H1 (cell line): ENCODE measurements at regions not wholly inside any gene's neighbourhood (a gene's known extent, or its start where the extent isn't known, plus 50 kb on each side); places are given as distances from the start of the nearest gene placed in this dataset.
"Not testable (repeated sequence)": the region's sequence is repeated elsewhere in the genome, so short reads cannot be mapped to it uniquely, and the experiment has no call there.

ENCODE experiments used
- CTCF ChIA-PET: fragments of 300-600 bp; sonication (Branson Sonifier 250); formaldehyde crosslinking; loops from one replicate; lab custom pipeline; 2021; ENCODE audit not compliant: partially characterized antibody; lab: Charles Lee
- POLR2A ChIA-PET: fragments of 300-600 bp; sonication (Branson Sonifier 250); formaldehyde crosslinking; loops from one replicate; lab custom pipeline; 2021; ENCODE audit warnings: inconsistent platforms; ENCODE audit not compliant: partially characterized antibody; lab: Charles Lee
- DNase-seq, 2 experiments: peaks; one replicate each; pipeline versions ENCODE4 v3.0.0 to v3.0.0-alpha.2; 2010 to 2022; ENCODE audit warnings: low spot score in 2 of 2, low read depth in 1 of 2, mixed read lengths in 1 of 2
- FAIRE-seq: peaks from 2 replicates; lab custom pipeline; 2011; peaks lifted over from hg19 to GRCh38; lab: Jason Lieb, UNC
- H2AFZ ChIP-seq: 2 replicates; pipeline ENCODE4 v1.8.1; 2012; ENCODE audit warnings: low read length, inconsistent platforms
- H2AK5ac ChIP-seq: 2 replicates; pipeline ENCODE4 v1.6.1; 2013; ENCODE audit warnings: low read depth, low read length
- H2BK120ac ChIP-seq: replicated peaks from 2 replicates; pipeline ENCODE3; 2013; ENCODE audit warnings: low read depth, low read length, inconsistent platforms
- H2BK12ac ChIP-seq: 2 replicates; pipeline ENCODE4 v1.6.1; 2013; ENCODE audit warnings: low read depth, low read length
- H2BK15ac ChIP-seq: 2 replicates; pipeline ENCODE4 v1.6.1; 2013; ENCODE audit warnings: low read length
- H2BK20ac ChIP-seq: 2 replicates; pipeline ENCODE4 v1.6.1; 2013; ENCODE audit warnings: low read length
- H2BK5ac ChIP-seq: 2 replicates; pipeline ENCODE4 v1.6.1; 2013; ENCODE audit warnings: low read depth, low read length
- H3K14ac ChIP-seq: 2 replicates; pipeline ENCODE4 v1.6.1; 2013; ENCODE audit warnings: inconsistent platforms; ENCODE audit not compliant: insufficient read length
- H3K18ac ChIP-seq: 2 replicates; pipeline ENCODE4 v1.6.1; 2013; ENCODE audit warnings: low read length; ENCODE audit errors: extremely low read depth
- H3K23ac ChIP-seq: 2 replicates; pipeline ENCODE4 v1.6.1; 2013; ENCODE audit warnings: inconsistent platforms; ENCODE audit not compliant: insufficient read length
- H3K23me2 ChIP-seq: 2 replicates; pipeline ENCODE4 v1.6.1; 2013; ENCODE audit warnings: low read depth, low read length
- H3K27ac ChIP-seq: 2 replicates; pipeline ENCODE4 v1.6.1; 2011; ENCODE audit warnings: low read depth, low read length, inconsistent platforms
- H3K27me3 ChIP-seq, 4 experiments: replicated peaks in 1 of 4; 1 replicate in 1 of 4; 2 replicates in 3 of 4; pipeline versions ENCODE4 v1.6.1 to v1.8.1; 2011 to 2013; ENCODE audit warnings: low read length in 3 of 4, mild to moderate bottlenecking in 3 of 4, inconsistent platforms in 2 of 4, mixed read lengths in 2 of 4, moderate library complexity in 1 of 4; ENCODE audit not compliant: control insufficient read depth in 3 of 4, insufficient read depth in 3 of 4; ENCODE audit errors: extremely low read depth in 1 of 4
- H3K36me3 ChIP-seq, 4 experiments: 2 replicates each; pipeline versions ENCODE4 v1.6.1 to v1.8.1; 2011 to 2013; ENCODE audit warnings: mild to moderate bottlenecking in 4 of 4, low read length in 3 of 4, moderate library complexity in 2 of 4, control low read depth in 1 of 4, inconsistent platforms in 1 of 4; ENCODE audit not compliant: insufficient read depth in 4 of 4, control insufficient read depth in 2 of 4
- H3K4ac ChIP-seq: replicated peaks from 2 replicates; pipeline ENCODE3; 2013; ENCODE audit warnings: low read length, low read depth, mixed read lengths, inconsistent platforms; ENCODE audit not compliant: insufficient read length
- H3K4me1 ChIP-seq, 4 experiments: replicated peaks in 1 of 4; 1 replicate in 1 of 4; 2 replicates in 3 of 4; pipeline versions ENCODE4 v1.6.1 to v1.8.1; 2011 to 2013; ENCODE audit warnings: low read length in 3 of 4, inconsistent platforms in 2 of 4, mixed read lengths in 1 of 4; ENCODE audit not compliant: insufficient read depth in 4 of 4, control insufficient read depth in 3 of 4
- H3K4me2 ChIP-seq, 2 experiments: 2 replicates each; pipeline versions ENCODE4 v1.6.1 to v1.8.1; 2011 to 2013; ENCODE audit warnings: low read depth in 2 of 2, low read length in 2 of 2, control low read depth in 1 of 2, inconsistent platforms in 1 of 2, mild to moderate bottlenecking in 1 of 2; ENCODE audit not compliant: insufficient read depth in 1 of 2
- H3K4me3 ChIP-seq, 4 experiments: fragments of 200-600, 300-600 bp in 1 of 4; sonication (generic), shearing (Covaris generic), sonication (Bioruptor Twin) in 1 of 4; 2 replicates each; pipeline versions ENCODE4 v1.5.1 to v1.8.1; 2011 to 2016; ENCODE audit warnings: low read length in 4 of 4, low read depth in 3 of 4, control low read depth in 2 of 4, inconsistent platforms in 2 of 4, mild to moderate bottlenecking in 2 of 4, mixed read lengths in 1 of 4, moderate library complexity in 1 of 4; ENCODE audit not compliant: insufficient read depth in 2 of 4; ENCODE audit errors: extremely low read depth in 1 of 4
- H3K56ac ChIP-seq: replicated peaks from 2 replicates; pipeline ENCODE3; 2013; ENCODE audit warnings: low read depth, mild to moderate bottlenecking, mixed read lengths, low read length, inconsistent platforms; ENCODE audit not compliant: insufficient read length
- H3K79me1 ChIP-seq: 2 replicates; pipeline ENCODE4 v1.6.1; 2013; ENCODE audit warnings: low read depth, low read length, control low read depth
- H3K79me2 ChIP-seq, 2 experiments: 2 replicates each; pipeline versions ENCODE4 v1.6.1 to v1.8.1; 2012 to 2013; ENCODE audit warnings: low read length in 2 of 2, mild to moderate bottlenecking in 2 of 2, inconsistent platforms in 1 of 2; ENCODE audit not compliant: insufficient read depth in 2 of 2, control insufficient read depth in 1 of 2
- H3K9ac ChIP-seq, 4 experiments: replicated peaks in 1 of 4; 1 replicate in 1 of 4; 2 replicates in 3 of 4; pipeline versions ENCODE4 v1.6.1 to v1.8.1; 2011 to 2013; ENCODE audit warnings: low read depth in 3 of 4, low read length in 3 of 4, control low read depth in 2 of 4, mild to moderate bottlenecking in 2 of 4, moderate library complexity in 2 of 4, inconsistent platforms in 1 of 4; ENCODE audit errors: extremely low read depth in 1 of 4
- H3K9me3 ChIP-seq, 2 experiments: 2 replicates each; pipeline versions ENCODE4 v1.6.1 to v1.8.1; 2012 to 2013; ENCODE audit warnings: mild to moderate bottlenecking in 2 of 2, moderate library complexity in 2 of 2, control low read depth in 1 of 2, inconsistent platforms in 1 of 2, low read depth in 1 of 2, low read length in 1 of 2, mixed read lengths in 1 of 2; ENCODE audit not compliant: insufficient read depth in 2 of 2
- H4K20me1 ChIP-seq, 2 experiments: replicated peaks in 1 of 2; 2 replicates each; pipeline versions ENCODE3 to v1.8.1; 2011 to 2013; ENCODE audit warnings: inconsistent platforms in 2 of 2, low read length in 2 of 2, mild to moderate bottlenecking in 1 of 2; ENCODE audit not compliant: insufficient read depth in 2 of 2, control insufficient read depth in 1 of 2
- H4K5ac ChIP-seq: 2 replicates; pipeline ENCODE4 v1.6.1; 2013; ENCODE audit warnings: low read length, low read depth, mixed read lengths, inconsistent platforms; ENCODE audit not compliant: insufficient read length
- H4K8ac ChIP-seq: 2 replicates; pipeline ENCODE4 v1.8.0; 2013; ENCODE audit warnings: mild to moderate bottlenecking, moderate library complexity, low read length, inconsistent platforms; ENCODE audit not compliant: insufficient read depth; ENCODE audit errors: extremely low read depth
- H4K91ac ChIP-seq: replicated peaks from 2 replicates; pipeline ENCODE3; 2013; ENCODE audit warnings: low read length, mixed read lengths, inconsistent platforms; ENCODE audit not compliant: insufficient read length
- WGBS, 2 experiments: shearing (Covaris generic) in 1 of 2; methylation state at CpG; one replicate each; pipeline versions ENCODE4 v1.1.6 to v1.1.7; 2013 to 2015; ENCODE audit warnings: low lambda C conversion rate in 2 of 2, mixed read lengths in 2 of 2, inconsistent platforms in 1 of 2, low coverage in 1 of 2, missing lambda C conversion rate in 1 of 2; ENCODE audit not compliant: insufficient replicate concordance in 2 of 2, insufficient coverage in 1 of 2, insufficient read length in 1 of 2; ENCODE audit errors: extremely low coverage in 1 of 2, missing lambda C conversion rate in 1 of 2; 5-methylcytosine and 5-hydroxymethylcytosine counted together

GRCh38 chr20:48488334-48489034, 339.3 kb downstream of the PREX1 start:
- CTCF ChIA-PET: interaction anchor here (1.0 to 1.7 kb wide), 2 partner anchors 13 to 132 kb away, joined by 3 to 4 read pairs; no protein-coding TSS in a partner anchor

More at GRCh38 chr20:48488334-48489034, 339.3 kb downstream of the PREX1 start:
- H2BK120ac ChIP-seq, H2BK5ac ChIP-seq, H2AFZ ChIP-seq, H2BK15ac ChIP-seq, H2BK20ac ChIP-seq, H4K8ac ChIP-seq, H4K91ac ChIP-seq, H3K27me3 ChIP-seq, POLR2A ChIA-PET, H3K4me1 ChIP-seq, H3K23ac ChIP-seq, H3K4ac ChIP-seq, H4K5ac ChIP-seq, H3K27ac ChIP-seq, H3K36me3 ChIP-seq, H2BK12ac ChIP-seq, DNase-seq, H3K9ac ChIP-seq, H3K56ac ChIP-seq, H3K4me2 ChIP-seq, H3K14ac ChIP-seq, H3K79me1 ChIP-seq, H3K79me2 ChIP-seq, H3K18ac ChIP-seq, H3K4me3 ChIP-seq, H4K20me1 ChIP-seq, H3K9me3 ChIP-seq, H3K23me2 ChIP-seq, FAIRE-seq, H2AK5ac ChIP-seq: not testable (repeated sequence)
- 70% methylated on average over 7 of the region's 9 CpGs; no CpG with 5 or more reads in 1 of the 2 experiments for WGBS, 2 experiments
